ENCODE measurements at regions not wholly inside any gene's neighbourhood (a gene's known extent, or its start where the extent isn't known, plus 50 kb on each side); places are given as distances from the start of the nearest gene placed in this dataset.

DNA sequence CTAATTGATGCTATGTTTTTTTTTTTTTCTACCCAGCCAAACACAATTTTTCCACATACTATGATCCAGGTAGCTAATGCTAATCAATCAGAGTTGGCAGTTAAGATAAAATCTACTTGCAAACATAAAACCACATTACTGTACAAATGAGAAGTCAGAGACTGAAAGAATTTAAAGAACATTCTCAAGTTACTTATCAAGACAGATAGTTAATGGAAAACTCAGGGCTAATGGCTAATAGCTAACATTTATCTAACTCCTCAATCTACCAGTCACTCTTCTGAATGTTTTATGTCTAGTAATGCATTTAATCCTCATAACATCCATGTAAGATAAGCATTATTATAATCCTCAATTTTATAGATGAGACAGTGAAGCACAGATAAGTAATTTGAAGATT, 537.6 kb upstream of the SETBP1 start:
- no peak for DNase-seq (ENCODE audit: low read depth)

GRCh38 chr18:44149706-44150105, 531.0 kb upstream of the SETBP1 start:
- DNase-seq (ENCODE audit: low read depth) = peak; percentile 92

GRCh38 chr18:44153981-44154380, 526.7 kb upstream of the SETBP1 start:
- no peak for DNase-seq (ENCODE audit: low read depth)

- DNase-seq (ENCODE audit: low read depth) = no peak
Measured at GRCh38 chr18:44156126-44156525, 524.6 kb upstream of the SETBP1 start.

- DNase-seq (ENCODE audit: low read depth) = no peak
Measured at GRCh38 chr18:44156776-44157335, 523.8 kb upstream of the SETBP1 start.

DNA sequence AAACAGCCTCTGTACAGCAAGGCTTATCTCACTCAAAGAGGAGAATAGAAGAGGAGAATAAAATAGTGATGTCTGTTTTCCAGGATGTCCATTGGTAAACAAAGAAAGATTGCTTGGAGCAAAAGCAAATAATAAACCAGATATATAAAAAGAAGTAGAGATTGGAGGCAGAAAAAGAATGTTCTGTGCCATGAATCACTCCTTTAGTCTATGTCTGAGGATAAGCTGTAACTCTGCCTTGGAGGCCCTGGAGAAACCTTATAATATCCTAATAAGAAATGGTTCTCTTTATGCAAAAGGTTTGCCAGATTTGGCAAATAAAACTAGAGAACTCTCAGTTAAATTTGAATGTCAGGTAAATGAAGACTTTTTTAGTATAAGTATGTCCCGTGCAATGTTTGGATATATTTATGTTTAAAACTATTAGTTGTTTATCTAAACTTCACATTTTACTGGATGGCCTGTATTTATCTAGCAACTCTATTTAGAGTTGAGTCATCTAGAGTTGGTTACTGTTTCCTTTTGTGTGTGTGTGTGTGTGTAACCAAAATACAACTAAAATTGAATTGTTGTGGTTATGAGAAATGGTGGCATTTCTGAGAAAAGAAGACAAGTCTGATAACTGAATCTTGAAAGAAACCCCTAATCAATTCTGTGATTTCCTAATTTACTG, 510.3 kb upstream of the SETBP1 start:
- DNase-seq (ENCODE audit: low read depth) = peak; percentile 28

- DNase-seq (ENCODE audit: low read depth) = no peak
Measured at GRCh38 chr18:44171301-44171700, 509.4 kb upstream of the SETBP1 start.

DNA sequence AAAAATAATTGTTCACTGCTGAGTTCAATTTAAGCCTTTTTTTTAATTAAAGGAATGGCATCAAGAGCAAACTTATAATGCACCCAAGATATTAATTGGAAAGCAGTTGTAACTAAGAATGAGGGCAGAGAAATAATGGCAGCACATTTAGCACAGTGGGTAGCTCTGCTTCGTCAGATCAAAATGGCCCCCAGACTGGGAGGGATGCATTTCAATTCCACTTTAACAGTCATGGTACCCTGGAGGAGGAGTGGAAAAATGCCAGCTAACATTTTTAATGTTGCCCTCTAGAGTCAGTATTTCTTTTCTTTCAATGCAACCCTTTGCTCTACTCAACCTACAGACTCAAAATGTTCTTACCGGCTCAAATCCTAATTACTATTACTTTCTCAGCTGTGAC, 504.8 kb upstream of the SETBP1 start:
- no peak for DNase-seq (ENCODE audit: low read depth)

GRCh38 chr18:44178476-44178875, 502.2 kb upstream of the SETBP1 start:
- DNase-seq (ENCODE audit: low read depth) = no peak

GRCh38 chr18:44179693-44180092, 501.0 kb upstream of the SETBP1 start:
- no peak for DNase-seq (ENCODE audit: low read depth)

- DNase-seq (ENCODE audit: low read depth) = peak; percentile 71
Measured at GRCh38 chr18:44180683-44181082, 500.0 kb upstream of the SETBP1 start.

- DNase-seq (ENCODE audit: low read depth) = no peak
Measured at GRCh38 chr18:44181951-44182747, 498.5 kb upstream of the SETBP1 start.

GRCh38 chr18:44186001-44186400, 494.7 kb upstream of the SETBP1 start:
- peak; percentile 57 for DNase-seq (ENCODE audit: low read depth)

DNA sequence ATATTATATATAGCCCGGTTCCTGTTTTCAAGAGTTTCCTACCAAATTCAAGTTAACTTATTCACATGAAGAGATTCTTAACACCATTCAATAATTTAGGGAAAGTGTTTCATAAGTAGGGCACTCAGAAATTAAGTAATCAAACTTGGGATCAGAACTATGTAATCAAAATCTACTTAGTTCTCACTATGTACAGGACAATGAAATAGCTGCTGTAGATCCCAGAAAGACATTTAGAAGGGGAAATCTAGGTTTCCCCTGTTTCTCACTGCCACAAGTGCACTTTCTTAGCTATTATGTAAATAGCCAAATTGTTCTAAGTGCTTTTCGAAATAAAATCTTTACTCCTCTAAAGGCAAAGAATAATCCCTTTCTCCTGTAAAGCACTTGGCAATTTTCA, 493.6 kb upstream of the SETBP1 start:
- DNase-seq (ENCODE audit: low read depth) = no peak

- DNase-seq (ENCODE audit: low read depth) = no peak
Measured at GRCh38 chr18:44195394-44196140, 485.1 kb upstream of the SETBP1 start.

DNA sequence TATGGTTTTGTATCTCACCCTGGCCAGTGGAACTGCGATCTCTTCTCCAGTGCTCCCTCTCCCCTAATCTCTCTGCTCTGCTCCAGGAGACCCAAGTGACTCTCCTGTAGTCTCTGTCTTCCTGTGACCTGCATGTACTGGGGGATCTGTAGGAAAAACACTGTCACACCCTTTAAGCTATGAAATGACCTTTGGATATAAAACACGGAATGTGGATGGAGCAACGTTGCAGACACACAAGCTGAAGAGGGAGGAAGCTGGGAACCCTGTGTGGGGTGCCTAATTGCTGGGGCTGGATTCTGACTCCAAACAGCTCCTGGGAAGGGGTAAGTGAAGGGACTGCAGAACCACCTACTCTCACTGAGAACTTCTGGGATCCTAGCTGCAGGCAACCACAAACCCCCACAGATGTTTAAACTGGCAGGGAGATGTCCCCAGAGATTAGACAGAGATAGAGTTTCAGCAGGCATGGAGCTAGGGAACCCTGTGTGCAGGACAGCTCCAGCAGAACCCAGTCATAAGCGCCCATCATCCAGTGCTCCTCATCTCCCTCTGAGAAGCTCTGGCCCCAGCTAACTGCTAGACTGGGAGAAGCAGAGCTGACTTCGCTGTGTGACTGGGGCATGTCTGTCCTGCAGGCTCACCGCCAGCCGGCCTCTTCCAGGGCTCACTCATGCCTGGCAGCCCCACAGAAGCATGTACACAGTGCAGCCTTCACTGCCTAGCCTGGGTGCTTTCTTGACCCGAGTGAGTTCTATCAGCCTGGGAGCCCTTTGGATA, 482.7 kb upstream of the SETBP1 start:
- DNase-seq (ENCODE audit: low read depth) = no peak

- DNase-seq (ENCODE audit: low read depth) = no peak
Measured at GRCh38 chr18:44198612-44199284, 481.9 kb upstream of the SETBP1 start.

DNA sequence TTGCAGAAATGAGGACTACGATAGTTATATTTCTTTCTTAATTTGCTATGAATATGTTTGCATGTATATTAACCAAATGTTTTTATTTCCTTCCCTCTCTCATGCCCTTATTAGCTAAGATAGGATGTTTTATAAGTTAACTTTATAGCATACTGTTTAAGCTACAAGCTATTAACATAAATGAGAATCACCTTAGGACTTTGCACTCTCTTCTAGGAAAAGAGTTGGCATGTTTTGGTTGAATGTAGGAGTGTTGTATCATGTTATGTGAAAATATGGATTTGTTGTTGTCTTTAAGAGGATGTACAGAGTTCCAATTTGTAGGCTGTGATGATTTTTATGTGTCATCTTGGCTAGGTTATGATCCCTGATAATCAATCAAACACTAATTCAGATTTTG, 467.4 kb upstream of the SETBP1 start:
- DNase-seq (ENCODE audit: low read depth) = no peak

DNA sequence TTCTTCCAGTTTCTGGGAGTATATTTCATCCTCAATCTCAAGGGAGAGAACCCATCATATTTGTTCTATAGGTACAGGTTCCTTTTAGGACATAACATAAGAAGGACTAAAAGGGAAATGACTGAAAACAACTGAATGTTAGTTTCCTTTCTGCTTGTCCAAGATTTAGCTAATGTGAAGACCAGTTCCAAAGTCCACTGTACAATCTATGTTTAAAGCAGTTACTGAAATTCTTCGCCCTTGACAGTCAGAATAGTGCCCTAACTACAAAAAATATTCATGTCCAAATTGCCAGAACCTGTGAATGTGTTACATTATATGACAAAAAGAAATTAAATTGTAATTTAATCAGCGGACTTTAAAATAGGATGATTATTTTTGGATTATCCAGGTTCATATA, 466.3 kb upstream of the SETBP1 start:
- DNase-seq (ENCODE audit: low read depth) = no peak

DNA sequence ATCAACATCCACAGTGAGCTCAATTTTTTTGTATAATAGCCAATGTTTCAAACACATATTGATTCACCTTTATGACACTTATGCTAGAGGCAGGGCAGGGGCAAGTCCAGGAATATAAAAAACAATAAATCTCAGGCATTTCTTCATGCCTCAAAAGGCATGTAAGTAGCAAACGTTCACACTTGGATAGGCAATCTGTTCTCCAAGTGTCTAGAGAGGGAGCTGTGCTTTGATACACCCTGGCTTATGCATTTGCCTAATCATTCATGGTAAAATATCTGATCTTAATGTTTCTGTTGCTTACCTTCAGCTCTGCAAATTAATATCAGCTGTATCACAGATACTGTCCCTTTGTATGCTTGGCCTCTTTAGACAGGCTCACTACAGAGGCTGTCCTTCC, 464.5 kb upstream of the SETBP1 start:
- no peak for DNase-seq (ENCODE audit: low read depth)

GRCh38 chr18:44227501-44227900, 453.2 kb upstream of the SETBP1 start:
- DNase-seq (ENCODE audit: low read depth) = no peak
